Left colon (tissue), 2 donors: ENCODE measurements at regions not wholly inside any gene's neighbourhood (a gene's known extent, or its start where the extent isn't known, plus 50 kb on each side); places are given as distances from the start of the nearest gene placed in this dataset.

ENCODE experiments used
- ATAC-seq: fragments of 200-7000 bp; cut with Tn5 transposase; one replicate; pipeline ENCODE4 v1.9.1; 2020; ENCODE audit warnings: mild to moderate bottlenecking, moderate library complexity
- DNase-seq, 2 donors: peaks; one replicate each; pipeline ENCODE4 v3.0.0-alpha.2; 2020
- intact Hi-C, 2 donors: fragments of 100-400 bp; cut with DNase I in 1 of 2; cut with micrococcal nuclease in 1 of 2; formaldehyde crosslinking; loops; one replicate each; pipeline versions ENCODE4 v1.11.2 to v1.14.0; 2022; cut with DNase I, micrococcal nuclease
- donor health status: DM: no; HTN: no; CAD: no.
- donor health status: DM: yes; HTN: yes; CAD: no.

DNA sequence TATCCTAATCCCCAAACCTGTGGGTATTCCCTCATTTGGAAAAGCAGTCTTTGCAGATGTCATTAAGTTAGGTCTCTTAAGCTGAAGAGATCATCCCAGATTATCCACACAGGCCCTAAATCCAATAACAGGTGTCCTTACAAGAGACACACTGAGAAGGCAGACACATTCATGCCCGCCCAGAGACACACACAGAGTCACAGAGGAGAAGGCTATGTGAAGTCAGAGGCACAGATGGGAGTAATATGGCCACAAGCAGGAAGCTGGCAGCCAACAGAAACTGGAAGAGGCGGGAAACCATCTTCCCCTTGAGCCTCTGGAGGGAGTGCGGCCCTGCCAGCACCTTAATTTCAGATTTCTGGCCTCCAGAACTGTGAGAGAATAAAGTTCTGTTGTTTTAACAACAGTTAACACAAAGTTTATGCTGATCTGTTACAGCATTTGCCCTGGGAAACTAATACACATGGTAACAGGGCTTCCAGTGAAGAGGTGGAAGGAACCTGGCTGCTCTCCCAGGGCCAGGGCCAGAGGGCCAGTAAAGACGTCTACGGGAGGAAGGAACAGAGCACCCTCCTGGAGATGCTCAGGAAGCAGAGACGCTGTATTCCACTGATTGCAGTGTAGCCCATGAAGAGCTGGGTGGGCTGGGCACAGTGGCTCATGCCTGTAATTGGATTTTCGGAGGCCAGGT, 217.5 kb downstream of the GLI2 start:
- DNase-seq: no peak
- intact Hi-C loops: no loop called here
- ATAC-seq: no peak

DNA sequence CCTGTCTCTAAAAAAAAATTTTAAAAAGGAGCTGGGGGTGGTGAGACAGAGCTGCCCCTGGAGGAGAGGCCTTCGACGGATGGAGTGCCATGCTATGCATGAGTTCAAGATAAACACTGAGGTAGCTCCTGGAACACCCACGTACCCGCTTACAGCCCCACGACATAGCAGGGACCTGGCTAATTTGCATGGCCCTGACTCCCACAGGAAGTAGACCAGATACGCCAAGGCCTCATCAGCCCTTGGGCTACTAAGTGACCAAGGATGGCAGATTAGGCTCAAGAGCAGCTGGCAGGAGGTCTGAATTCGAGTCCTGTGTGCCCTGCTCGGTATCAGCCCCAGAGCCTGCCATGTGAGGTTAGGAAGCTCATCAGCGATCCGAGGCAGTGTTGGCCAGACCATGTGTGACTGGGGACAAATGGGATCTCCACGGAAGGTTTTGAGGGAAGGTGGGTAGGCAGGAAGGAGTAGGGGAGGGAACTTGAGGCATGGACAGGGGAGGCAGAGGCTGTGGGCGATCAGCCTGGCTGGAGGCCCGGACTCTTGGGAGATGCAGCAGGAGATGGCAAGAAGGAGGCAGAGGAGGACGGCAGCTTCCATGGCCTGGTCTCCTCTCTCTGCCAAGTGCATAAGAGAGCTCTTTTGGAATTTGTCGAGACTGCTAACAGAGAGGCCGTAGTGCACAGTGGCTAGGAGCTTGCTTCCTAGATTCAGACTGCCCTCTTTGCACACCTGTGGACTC, 218.3 kb downstream of the GLI2 start:
- no peak for ATAC-seq
- no peak for DNase-seq
- intact Hi-C loops: no loop called here

DNA sequence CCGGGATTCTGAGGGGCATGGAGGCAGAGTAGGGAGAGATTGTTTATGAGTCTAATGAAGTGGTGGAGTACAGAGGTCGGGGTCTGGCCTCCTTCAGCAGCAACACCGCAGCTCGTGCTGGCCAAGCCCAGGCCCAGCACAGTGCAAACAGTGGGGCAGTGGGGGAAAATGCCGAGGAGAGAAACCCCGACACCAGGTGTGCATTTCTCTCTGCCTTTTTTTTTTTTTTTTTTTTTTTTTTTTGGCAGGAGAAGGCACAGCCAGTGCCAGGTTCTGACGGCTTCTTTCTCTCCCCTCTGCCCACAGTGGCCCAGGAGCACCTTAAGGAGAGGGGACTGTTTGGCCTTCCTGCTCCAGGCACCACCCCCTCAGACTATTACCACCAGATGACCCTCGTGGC, 219.3 kb downstream of the GLI2 start:
- DNase-seq (no peak), ATAC-seq (no peak)
- intact Hi-C loops: no loop called here

DNA sequence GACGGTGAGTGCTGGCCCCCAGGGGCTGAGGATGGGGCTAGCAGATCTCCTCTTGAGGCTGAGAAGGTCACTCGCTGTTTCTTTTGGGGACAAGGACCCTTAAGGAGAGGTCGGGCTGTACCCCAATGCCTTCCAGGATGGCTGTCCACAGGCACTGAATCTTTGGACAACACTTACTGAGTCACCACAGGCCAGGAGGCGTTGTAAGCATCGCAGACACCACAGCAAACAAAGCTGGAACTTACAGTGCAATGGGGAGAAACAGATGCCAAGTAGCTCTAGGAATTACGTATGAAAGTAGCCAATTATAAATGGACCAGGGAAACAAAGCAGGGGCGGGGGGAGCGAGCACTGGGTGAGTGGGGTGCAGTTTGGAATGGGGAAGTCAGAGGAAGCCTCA, 219.8 kb downstream of the GLI2 start:
- ATAC-seq (no peak), DNase-seq (no peak)
- intact Hi-C loops: no loop called here

DNA sequence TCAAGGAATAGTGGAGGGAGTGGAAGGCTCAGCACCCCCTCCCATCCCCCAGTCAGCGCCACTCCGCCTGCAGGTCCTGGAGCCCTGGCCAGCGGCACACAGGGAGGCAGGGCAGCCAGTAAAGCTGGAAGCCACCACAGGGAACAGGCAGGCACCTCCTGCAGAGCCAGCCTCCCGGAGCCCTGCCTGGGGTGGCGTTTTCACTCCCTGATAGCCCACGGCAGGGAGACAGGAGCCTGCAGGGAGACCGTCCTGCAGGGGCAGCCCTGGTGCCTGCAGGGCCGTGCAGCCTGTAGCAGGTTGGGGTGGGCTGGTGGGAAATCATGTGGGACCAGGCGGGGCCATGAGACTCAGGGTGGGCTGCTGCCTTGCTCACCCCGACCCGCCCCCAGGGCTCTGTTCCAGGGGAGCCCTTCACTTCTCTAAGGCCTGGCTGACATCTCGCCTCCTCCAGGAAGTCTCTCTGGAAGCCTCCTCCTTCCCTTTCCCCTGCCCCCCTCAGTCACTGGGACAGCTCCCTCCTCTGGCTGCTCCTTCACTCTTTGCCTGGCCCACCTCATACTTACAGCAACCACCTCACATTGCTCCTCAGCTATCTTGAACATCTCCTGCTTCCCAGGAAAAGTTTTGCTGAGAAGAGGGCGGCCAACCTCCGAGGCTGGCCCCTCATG, 221.0 kb downstream of the GLI2 start:
- no peak for DNase-seq
- ATAC-seq: no peak
- intact Hi-C loops: no loop called here

DNA sequence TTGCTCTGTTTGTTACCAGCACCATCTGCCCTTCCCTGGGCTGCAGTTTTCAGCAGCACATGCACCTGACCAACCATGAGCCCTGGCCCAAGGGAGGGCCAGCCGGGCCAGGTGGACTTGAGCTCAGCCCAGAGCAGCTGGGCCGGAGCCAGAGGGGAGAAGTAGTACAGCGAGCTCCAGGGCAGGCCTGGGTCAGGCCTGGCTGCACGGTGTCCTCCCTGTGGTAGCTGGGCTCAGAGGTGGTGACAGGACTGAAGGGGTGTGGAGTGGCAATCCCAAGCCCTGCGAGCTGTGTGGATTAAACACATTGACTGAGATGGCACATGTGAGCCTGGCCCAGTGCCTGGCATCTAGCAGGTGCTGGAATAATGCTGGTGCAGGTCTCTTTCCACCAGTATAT, 222.2 kb downstream of the GLI2 start:
- DNase-seq: no peak
- ATAC-seq: no peak
- intact Hi-C loops: no loop called here

DNA sequence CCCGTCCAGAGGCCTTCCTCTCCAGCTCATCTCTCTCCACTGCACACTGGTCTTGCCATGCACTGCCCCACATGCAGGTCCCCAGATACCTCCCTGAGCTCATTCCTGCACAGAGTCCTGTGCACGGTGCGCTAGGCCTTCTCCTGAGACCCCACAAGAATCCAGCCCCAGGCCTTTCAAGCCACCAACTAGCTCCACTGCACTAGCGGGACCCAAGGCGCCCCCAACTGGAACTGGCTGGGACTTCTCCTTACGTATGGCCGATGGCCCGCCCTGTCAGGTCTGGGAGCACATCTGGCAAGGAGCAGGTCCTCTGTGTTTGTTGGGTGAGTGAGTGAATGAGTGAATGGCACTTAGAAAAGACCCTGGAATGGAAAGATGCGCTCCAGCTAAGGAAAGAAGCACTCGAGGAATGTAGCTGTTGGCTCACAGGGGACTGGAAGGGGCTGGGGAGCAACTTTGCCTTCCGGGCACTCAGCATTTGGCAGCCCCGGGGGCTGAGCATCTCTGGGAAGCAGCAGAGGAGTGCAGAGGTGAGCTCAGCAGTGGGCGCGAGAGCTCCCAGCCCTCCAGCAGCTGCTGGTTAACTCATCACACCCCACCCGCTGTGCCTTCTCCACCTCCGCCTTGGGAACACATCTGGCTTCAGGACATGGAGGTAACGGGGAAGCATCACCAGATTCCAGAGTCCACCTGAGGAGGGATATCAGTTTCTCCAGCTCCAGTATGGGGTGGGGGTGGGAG, 223.1 kb downstream of the GLI2 start:
- DNase-seq: peak in 1 of 2 donors; percentile 17
- intact Hi-C loops: no loop called here
- no peak for ATAC-seq

DNA sequence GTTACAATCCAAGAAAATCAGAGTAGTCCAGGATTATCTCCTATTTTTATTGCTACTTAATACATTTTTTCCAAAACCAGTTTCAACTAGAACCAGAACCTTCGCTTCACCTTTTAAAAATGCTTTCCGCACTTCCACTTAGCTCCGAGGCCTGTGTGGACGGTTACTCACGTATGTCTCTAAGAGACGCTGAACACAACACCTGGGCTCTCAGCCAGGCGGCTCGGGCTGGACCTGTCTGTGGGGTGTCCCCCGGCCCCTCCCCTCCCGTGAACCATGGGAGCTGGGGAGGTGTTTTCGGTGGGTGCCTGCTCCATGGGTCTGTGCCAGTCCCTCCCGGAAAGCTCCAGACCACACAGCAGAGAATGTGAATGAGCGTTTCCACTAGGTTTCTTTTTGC, 223.8 kb downstream of the GLI2 start:
- intact Hi-C loops: no loop called here
- no peak for ATAC-seq

DNA sequence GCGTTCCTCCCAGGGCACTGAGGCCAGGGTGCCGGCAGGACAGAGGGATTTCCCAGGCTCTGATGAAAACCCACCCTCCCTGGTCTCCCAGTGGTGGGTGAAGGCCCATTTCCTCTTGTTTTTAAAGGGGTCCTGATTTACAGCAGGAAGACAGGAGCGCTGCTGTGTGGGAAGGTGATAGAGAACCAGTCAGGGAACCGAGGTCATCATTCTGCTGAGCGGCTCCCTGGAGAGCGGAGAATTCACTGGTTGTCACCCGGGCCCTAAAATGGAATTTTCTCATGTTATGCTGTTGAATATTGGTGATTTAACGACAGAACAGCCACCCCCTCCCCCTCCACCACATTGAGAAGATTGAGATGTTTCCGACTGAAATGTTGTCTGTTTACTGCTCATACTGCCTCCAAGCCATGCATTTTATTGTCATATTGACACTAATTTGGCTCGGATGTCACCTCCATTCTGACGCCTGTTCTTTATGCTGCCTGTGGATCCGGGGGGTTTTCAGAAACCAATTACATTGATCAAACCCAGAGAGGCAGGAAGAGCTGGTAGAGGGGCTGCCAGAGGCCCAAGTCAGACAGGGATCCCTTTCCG, 225.2 kb downstream of the GLI2 start:
- intact Hi-C loops: no loop called here
- ATAC-seq (no peak), DNase-seq (no peak)

More for the DNA sequence above, 223.8 kb downstream of the GLI2 start:
- DNase-seq: peak in 1 of 2 donors; percentile 37

DNA sequence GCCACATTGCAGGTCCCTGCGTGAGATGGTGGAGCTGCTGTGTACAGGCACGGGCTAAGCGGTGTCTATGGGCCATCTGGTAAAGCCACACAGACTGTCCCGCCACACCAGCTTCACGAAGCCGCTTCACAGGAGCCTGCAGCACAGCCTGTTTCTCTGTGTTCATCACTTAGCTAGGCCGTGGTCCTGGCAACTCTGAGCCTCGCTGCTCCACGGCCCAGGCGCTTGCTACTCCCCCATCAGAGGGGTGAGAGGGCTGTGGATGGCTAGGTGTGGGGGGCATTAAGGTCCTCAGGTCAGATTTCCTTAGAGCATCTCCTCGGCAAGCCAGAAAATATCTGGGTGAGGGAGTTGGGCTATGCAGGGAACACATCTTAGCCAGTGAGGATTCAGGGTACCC, 225.7 kb downstream of the GLI2 start:
- intact Hi-C loops: no loop called here
- DNase-seq (no peak), ATAC-seq (no peak)

DNA sequence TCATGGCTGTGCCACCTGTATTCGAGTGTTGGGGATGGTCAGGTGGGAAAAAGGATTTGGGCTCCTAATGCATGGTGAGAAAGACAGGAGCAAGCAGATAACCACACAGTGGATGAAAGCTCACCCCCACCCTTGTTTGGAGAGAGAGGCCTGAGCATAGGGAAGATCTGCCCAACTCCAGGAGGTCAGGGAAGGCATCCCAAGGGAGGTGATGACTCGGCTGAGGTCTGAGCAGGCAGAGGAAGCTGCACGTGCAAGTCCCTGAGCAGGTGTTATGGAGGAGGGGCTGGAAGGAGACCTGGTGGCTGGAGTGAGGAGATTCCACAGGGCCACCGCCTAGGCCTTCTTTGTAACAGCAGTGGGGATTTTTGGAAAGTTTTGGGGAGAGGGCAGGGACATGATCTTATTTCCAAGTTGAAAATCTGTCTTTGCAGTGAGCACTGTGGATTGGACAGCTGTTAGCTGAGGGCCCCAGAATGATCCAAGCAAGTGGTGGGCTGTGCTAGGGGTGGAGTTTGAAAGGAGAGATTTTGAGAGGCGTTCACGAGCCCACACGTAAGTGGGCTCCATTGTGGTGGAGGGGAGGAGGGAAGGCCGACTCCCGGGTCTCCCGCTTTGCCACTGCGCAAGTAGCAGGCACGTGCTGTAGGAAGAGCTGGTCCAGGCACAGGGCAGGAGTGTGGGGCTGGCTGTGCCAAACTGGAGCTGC, 228.5 kb downstream of the GLI2 start:
- no peak for DNase-seq
- no peak for ATAC-seq
- intact Hi-C loops: no loop called here

DNA sequence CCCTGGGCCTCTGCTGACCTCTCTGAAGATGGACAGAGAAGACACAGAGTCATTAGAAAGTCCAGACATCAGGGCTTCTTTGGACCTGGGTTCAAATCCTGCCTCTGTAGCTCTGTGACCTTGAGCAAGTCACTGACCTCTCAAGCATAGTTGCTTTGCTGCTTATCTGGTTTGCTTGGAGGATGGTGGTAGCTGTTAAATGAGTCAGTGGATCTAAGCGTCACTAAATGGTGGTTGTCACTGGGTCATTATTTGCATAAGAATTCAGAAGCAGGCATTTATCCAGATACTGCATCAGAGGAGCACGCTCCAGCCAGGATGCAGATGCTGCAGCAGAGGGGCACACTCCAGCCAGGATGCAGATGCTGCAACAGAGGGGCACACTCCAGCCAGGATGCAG, 229.2 kb downstream of the GLI2 start:
- intact Hi-C loops: no loop called here
- DNase-seq (no peak), ATAC-seq (no peak)

DNA sequence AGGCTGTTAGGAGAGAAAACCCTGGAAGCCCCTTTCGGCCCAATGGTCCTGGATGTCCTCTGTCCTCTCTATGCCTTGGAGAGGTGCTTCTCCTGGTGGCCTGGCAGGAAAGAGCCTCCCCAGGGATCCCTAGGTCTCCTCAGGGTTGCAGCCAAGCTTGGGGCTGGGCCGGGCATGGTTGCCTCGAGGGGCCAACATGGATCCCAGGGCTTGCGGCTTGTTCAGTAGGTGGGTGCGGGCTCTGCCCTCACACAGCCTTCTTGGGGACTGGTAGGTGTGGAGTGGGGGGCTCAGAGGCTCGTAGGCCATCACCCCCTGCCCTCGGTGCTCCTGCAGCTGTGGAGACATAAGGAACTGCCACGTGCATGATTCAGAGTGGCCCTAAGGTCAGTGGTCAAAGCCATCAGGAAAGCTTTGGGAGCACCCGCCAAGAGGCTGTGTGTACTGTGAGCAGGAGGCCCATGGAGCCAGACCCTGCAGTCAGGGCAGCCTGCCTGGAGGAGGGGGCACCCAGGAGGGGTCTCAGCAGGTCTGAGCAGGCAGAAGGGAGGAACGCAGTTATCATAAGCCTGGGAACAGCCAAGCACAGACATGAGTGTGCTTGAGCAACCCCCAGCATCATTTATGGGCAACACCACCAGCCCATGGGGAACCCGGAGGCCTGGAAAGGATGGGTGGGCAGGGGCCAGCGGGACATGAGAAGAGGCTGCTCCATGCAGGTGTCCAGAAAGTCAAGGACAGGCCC, 231.0 kb downstream of the GLI2 start:
- intact Hi-C loops: no loop called here
- no peak for DNase-seq
- no peak for ATAC-seq

DNA sequence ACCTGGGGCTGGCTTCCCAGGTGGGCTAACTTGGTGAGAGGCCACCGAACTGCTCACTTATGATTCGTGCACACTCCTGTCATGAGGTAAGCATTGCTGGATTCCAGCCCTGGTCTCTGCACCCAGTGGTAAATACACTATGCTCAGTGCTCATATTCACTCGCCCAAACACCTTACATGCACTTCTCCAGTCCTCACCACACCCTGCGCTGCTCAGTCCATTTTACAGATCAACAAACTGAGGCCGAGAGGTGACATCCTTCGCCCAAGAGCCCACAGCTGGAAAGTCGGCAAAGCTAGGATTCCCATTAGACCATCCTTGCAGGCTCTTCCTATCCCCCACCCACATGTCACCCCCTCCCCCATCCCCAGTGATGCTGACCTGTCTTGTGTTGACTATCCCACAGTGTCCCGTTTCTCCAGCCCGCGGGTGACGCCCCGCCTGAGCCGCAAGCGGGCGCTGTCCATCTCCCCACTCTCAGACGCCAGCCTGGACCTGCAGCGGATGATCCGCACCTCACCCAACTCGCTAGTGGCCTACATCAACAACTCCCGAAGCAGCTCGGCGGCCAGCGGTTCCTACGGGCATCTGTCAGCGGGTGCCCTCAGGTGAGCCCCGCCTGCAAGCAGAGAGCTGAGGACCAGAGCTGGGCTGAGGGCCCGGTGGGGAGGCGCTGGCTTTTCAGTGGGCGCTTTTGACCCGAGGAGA, 232.8 kb downstream of the GLI2 start:
- ATAC-seq (no peak), DNase-seq (no peak)
- intact Hi-C loops: no loop called here

DNA sequence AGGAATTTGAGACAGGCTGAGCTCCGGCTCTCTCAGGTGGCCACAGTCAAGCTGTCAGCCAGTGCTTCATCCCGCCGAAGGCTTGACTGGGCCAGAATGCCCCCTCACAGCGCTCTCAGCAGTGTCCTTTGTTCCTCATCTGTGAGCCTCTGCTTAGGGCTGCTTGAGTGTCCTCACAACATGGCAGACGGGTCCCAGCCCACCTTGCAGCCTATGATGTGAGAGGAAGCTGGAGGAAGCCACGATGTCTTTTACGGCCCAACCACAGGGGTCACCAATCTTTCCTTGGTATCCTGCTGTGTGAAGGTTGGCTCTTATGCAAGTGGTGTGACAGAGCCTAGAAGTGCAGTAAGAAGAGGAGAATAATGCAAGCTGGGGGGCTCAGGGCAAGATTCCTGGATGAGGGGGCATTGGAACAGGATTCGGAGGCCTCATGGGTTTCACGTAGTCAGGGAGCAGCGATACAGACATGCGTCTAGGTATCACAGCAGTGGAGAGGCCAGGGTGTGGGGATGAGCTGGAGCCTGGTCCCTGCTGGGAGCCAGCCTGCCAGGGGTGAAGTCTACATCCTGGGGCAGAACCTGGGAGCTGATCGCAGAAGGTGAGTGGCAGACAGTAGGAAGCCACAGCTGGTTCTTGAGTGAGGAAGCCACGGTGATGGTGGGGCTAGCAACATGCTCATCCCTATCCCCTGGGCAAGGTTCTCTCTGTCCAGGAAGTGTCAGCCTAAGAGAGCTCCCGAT, 234.1 kb downstream of the GLI2 start:
- DNase-seq (no peak), ATAC-seq (no peak)
- intact Hi-C loops: no loop called here

DNA sequence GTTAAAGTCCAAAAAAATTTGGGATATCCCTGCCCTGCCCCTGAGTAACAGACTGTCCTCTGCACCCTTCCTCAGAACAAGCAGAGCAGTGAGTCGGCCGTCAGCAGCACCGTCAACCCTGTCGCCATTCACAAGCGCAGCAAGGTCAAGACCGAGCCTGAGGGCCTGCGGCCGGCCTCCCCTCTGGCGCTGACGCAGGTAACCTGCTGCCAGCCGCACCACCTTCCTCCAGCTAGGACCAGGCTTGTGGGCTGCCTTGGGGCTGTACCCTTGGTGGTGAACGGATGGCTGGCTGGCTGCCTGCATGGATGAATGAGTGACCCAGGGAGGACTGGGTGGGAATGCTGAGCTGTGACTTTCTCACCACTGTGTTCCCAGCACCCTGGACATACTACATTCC, 236.2 kb downstream of the GLI2 start:
- DNase-seq (no peak), ATAC-seq (no peak)
- intact Hi-C loops: no loop called here

DNA sequence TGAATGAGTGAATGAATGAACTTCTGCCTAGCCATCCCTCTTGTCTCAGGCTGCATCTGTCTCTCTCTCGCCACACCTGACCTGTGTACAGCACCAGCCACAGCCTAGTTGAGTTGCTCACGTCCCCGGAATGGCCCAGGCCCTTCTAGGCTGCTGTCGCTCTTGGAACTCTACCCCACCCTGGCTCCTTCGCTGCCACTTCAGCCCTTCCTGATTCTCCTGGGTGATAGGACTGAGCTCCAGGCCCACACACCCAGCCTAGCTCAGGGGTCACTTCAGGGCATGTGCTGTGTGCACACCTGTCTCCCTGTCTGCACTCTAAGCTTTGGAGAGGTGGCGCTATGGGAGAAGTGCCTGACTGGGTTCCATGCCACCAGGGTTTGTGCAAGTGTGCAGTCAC, 236.6 kb downstream of the GLI2 start:
- no peak for DNase-seq
- intact Hi-C loops: no loop called here
- ATAC-seq: peak; percentile 16
